ENCODE measurements at regions not wholly inside any gene's neighbourhood (a gene's known extent, or its start where the extent isn't known, plus 50 kb on each side); places are given as distances from the start of the nearest gene placed in this dataset.
"Not testable (repeated sequence)": the region's sequence is repeated elsewhere in the genome, so short reads cannot be mapped to it uniquely, and the experiment has no call there.

DNA sequence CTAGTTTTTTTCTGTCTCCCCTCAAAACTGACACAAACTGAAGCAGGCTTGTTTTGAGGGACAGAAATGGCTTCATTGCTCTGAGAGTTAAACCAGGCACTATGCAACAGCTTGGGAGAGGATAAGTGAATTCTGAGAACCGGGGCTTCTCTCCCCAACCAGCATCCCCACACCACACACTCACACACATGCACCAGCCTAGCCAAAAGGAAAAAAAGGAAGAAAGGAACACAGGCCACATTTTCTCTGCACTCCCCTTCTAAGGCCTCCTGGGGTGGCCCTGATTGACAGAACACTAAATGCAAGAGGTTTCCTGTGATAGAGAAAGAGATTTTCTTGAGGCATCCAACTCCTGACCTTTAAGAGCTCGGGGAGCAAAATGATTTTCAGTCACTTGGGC lies 177.5 kb downstream of the TLE3 start:
- Histone ChIP-seq H3K4me1 (ENCODE audit: control insufficient read depth in 3 of 3, insufficient read depth in 2 of 3, low read depth in 1 of 3, low read length in 2 of 3) (no peaks in the 10 kb centered on the region), H3K27ac (ENCODE audit: low read depth in 1 of 3, low read length in 2 of 3) (no peak overlapping the region), H3K4me3 (ENCODE audit: low read depth in 1 of 3, low read length in 3 of 3) (no peak overlapping the region), H3K27me3 (ENCODE audit: control insufficient read depth in 3 of 3, insufficient read depth in 3 of 3, low read length in 3 of 3) (peaks cover 0 to 3% (median 0%) of the 10 kb centered on the region in 3 donors), H3K36me3 (ENCODE audit: control insufficient read depth in 3 of 3, insufficient read depth in 2 of 3, low read depth in 1 of 3, low read length in 3 of 3) (no peaks in the 10 kb centered on the region), H3K9me3 (ENCODE audit: control insufficient read depth in 2 of 2, insufficient read depth in 1 of 2, low read depth in 1 of 2, low read length in 1 of 2) (peaks cover 0 to 8% of the 10 kb centered on the region in 2 donors)
- whole genome bisulfite sequencing, 3 donors, result 63 to 74% (median 72%) methylated on average over 2 of the region's 2 CpGs
- DNase-seq (no peak), FAIRE-seq (no peak)

DNA sequence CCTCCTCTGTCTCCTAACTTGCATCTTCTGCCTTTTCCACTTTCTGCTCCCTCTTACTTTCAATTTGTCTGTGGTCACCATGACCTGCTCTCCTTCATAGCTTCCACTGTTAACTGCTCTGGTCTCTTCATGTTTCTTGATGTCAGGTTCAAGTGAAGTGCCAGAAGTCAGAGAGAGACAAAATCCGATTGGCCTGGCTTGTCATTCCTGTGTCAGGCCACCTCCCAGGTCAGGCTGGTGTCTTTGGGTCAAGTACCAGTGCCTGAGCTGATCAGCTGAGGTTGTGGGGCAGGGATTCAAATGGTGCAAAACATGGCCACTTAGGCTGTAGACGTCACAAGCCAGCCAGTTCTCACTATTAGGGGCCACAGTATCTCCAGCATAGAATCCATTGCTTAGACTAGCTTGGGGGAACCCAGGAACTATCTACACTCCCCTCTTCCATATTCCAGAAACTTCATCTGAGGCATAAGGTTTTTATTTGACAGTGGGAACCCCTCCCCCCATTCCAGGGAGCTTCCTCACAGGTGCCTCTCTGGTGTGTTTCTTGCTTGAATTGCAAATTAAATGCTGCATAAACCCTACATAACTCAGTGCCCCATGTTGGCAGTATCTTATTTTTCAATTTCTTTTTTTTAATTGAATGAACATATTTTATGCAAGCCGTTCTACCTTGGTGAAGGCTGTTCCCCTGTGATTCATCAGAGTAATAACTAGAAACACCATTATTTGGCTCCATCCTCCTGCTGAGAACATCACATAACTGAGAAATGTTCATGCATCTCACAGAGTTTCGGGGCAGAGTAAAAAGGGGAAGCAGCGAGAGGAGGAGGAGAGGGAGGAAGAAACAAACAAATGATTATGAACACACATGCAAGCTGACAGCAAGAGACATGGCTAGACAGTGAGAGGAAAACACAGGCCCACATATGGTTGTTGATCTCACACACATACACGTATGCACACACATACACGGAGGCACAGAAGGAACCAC lies 175.8 kb downstream of the TLE3 start:
- no peaks in the 10 kb centered on the region for H3K4me1 ChIP-seq (ENCODE audit: control insufficient read depth in 3 of 3, insufficient read depth in 2 of 3, low read depth in 1 of 3, low read length in 2 of 3)
- H3K36me3 ChIP-seq (ENCODE audit: control insufficient read depth in 3 of 3, insufficient read depth in 2 of 3, low read depth in 1 of 3, low read length in 3 of 3), result no peaks in the 10 kb centered on the region
- no peak overlapping the region for H3K27ac ChIP-seq (ENCODE audit: low read depth in 1 of 3, low read length in 2 of 3)
- DNase-seq (no peak), FAIRE-seq (no peak)
- 78 to 85% (median 84%) methylated on average over 7 of the region's 7 CpGs for WGBS, 3 donors
- H3K9me3 ChIP-seq (ENCODE audit: control insufficient read depth in 2 of 2, insufficient read depth in 1 of 2, low read depth in 1 of 2, low read length in 1 of 2), result peaks cover 0 to 16% of the 10 kb centered on the region in 2 donors
- H3K27me3 ChIP-seq (ENCODE audit: control insufficient read depth in 3 of 3, insufficient read depth in 3 of 3, low read length in 3 of 3), result peaks cover 0 to 3% (median 0%) of the 10 kb centered on the region in 3 donors
- H3K4me3 ChIP-seq (ENCODE audit: low read depth in 1 of 3, low read length in 3 of 3), result no peak overlapping the region

DNA sequence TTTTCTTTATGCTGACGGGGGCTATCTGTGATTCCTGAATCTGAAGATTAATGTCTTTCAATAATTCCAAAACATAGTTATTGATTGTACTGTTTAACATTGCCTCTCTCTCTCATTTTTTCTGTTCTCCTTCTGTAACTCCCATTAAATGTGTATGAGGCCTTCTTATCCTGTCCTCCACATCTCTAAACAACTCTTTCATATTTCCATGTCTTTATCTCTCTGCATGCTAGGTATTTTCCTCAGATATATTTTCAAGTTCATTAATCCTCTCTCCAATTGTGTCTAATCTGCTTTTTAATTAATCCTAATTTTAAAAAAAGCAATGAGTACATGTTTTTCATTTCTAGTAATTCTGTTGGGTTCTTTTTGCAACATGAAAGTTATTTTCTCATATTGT lies 173.2 kb downstream of the TLE3 start:
- Histone ChIP-seq H3K27ac (ENCODE audit: low read depth in 1 of 3, low read length in 2 of 3) (no peak overlapping the region), H3K4me3 (ENCODE audit: low read depth in 1 of 3, low read length in 3 of 3) (no peak overlapping the region), H3K4me1 (ENCODE audit: control insufficient read depth in 3 of 3, insufficient read depth in 2 of 3, low read depth in 1 of 3, low read length in 2 of 3) (no peaks in the 10 kb centered on the region), H3K27me3 (ENCODE audit: control insufficient read depth in 3 of 3, insufficient read depth in 3 of 3, low read length in 3 of 3) (peaks cover 0 to 3% (median 0%) of the 10 kb centered on the region in 3 donors), H3K36me3 (ENCODE audit: control insufficient read depth in 3 of 3, insufficient read depth in 2 of 3, low read depth in 1 of 3, low read length in 3 of 3) (no peaks in the 10 kb centered on the region), H3K9me3 (ENCODE audit: control insufficient read depth in 2 of 2, insufficient read depth in 1 of 2, low read depth in 1 of 2, low read length in 1 of 2) (peaks cover 0 to 24% of the 10 kb centered on the region in 2 donors)
- WGBS, 3 donors, result 87 to 95% (median 88%) methylated on average over 1 of the region's 1 CpG
- FAIRE-seq, result no peak
- no peak for DNase-seq

DNA sequence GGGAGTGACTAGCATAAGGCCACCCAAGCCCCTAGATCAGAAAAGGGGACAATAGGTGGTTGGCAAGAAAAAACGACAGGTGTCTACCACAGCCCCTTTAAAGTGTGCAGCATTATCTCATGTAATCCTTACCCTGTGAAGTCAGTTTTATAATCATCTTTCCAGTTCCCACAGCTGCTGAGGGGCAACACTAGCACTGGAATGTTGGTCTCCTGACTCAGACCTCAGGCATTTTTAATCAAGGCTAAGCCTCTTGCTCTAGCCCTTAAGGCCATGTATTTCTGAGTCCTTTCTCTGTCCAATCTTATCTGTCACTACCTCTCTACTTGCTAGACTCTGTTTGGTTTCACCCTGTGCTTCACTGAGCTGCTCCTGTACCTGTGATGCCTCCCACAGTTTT lies 171.7 kb downstream of the TLE3 start:
- DNase-seq (no peak), FAIRE-seq (no peak)
- Histone ChIP-seq H3K27me3 (ENCODE audit: control insufficient read depth in 3 of 3, insufficient read depth in 3 of 3, low read length in 3 of 3) (peaks cover 0 to 4% (median 3%) of the 10 kb centered on the region in 3 donors), H3K36me3 (ENCODE audit: control insufficient read depth in 3 of 3, insufficient read depth in 2 of 3, low read depth in 1 of 3, low read length in 3 of 3) (no peaks in the 10 kb centered on the region), H3K4me3 (ENCODE audit: low read depth in 1 of 3, low read length in 3 of 3) (no peak overlapping the region), H3K27ac (ENCODE audit: low read depth in 1 of 3, low read length in 2 of 3) (no peak overlapping the region), H3K9me3 (ENCODE audit: control insufficient read depth in 2 of 2, insufficient read depth in 1 of 2, low read depth in 1 of 2, low read length in 1 of 2) (peaks cover 0 to 31% of the 10 kb centered on the region in 2 donors), H3K4me1 (ENCODE audit: control insufficient read depth in 3 of 3, insufficient read depth in 2 of 3, low read depth in 1 of 3, low read length in 2 of 3) (no peaks in the 10 kb centered on the region)
- 83 to 89% (median 86%) methylated on average over 1 of the region's 1 CpG for WGBS, 3 donors

DNA sequence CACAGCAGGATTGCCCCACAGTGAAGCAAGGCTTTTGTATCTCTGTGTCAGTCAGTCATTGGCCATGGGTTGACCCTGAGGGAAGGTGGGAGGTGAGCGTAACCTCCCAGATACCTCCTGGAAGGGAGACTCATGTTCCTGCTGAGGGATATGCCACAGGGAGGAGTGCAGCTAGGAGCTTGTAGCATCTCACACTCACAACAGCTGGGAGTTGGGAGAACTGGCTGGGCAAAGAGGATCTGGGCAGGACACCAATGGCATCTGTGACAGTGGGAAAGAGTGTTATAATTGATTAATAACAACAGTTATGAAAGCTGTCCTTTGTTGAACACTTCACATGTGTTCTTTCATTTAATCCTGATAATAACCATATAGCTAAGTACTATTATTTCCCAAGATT lies 171.0 kb downstream of the TLE3 start:
- 98 to 100% (median 100%) methylated on average over 1 of the region's 1 CpG for WGBS, 3 donors
- Histone ChIP-seq H3K4me3 (ENCODE audit: low read depth in 1 of 3, low read length in 3 of 3) (no peak overlapping the region), H3K9me3 (ENCODE audit: control insufficient read depth in 2 of 2, insufficient read depth in 1 of 2, low read depth in 1 of 2, low read length in 1 of 2) (peaks cover 0 to 31% of the 10 kb centered on the region in 2 donors), H3K36me3 (ENCODE audit: control insufficient read depth in 3 of 3, insufficient read depth in 2 of 3, low read depth in 1 of 3, low read length in 3 of 3) (no peaks in the 10 kb centered on the region), H3K4me1 (ENCODE audit: control insufficient read depth in 3 of 3, insufficient read depth in 2 of 3, low read depth in 1 of 3, low read length in 2 of 3) (no peaks in the 10 kb centered on the region), H3K27me3 (ENCODE audit: control insufficient read depth in 3 of 3, insufficient read depth in 3 of 3, low read length in 3 of 3) (peaks cover 0 to 4% (median under 1%) of the 10 kb centered on the region in 3 donors), H3K27ac (ENCODE audit: low read depth in 1 of 3, low read length in 2 of 3) (no peak overlapping the region)
- FAIRE-seq (no peak), DNase-seq (no peak)

DNA sequence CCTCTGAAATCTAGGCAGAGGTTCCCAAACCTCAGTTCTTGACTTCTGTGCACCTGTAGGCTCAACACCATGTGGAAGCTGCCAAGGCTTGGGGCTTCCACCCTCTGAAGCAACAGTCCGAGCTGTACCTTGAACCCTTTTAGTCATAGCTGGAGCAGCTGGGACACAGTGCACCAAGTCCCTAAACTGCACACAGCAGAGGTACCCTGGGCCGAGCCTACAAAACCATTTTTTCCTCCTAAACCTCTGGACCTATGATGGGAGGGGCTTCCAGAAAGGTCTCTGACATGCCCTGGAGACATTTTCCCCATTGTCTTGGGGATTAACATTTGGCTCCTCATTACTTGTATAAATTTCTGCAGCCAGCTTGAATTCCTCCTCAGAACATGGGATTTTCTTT lies 168.8 kb downstream of the TLE3 start:
- FAIRE-seq, result not testable (repeated sequence)
- 81 to 86% (median 82%) methylated on average over 2 of the region's 2 CpGs for WGBS, 3 donors

DNA sequence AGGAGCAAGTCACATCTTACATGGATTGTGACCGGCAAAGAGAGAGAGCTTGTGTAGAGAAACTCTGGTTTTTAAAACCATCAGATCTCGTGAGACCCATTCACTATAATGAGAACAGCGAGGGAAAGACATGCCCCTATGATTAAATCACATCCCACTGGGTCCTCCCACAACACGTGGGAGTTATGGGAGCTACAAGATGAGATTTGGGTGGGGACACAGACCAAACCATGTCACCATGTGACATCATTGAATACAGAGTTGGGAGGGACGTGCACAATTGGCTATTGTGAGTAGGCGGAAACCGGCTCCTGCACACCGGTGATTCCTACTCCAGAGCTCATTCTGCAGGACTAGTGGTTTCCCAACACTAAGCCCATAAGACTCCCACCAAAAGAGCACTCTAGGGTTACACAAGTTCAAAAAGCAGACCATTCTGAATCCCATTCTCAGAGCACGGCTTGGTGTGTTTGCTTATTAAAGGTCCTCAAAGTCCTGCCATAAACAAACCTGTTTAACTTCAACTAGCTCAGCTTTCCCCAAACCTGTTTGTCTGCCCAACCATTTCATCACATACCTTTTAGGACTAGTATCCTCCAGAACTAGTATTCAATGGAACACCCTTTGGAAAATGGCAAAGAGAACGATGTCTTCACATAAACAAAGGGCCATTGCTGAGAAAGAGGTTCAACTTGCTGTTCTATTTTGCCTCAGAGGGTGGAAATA lies 167.6 kb downstream of the TLE3 start:
- H3K9me3 ChIP-seq (ENCODE audit: control insufficient read depth in 2 of 2, insufficient read depth in 1 of 2, low read depth in 1 of 2, low read length in 1 of 2), result peaks cover 0 to 35% of the 10 kb centered on the region in 2 donors
- FAIRE-seq (no peak), DNase-seq (no peak)
- no peak overlapping the region for H3K27ac ChIP-seq (ENCODE audit: low read depth in 1 of 3, low read length in 2 of 3)
- H3K4me1 ChIP-seq (ENCODE audit: control insufficient read depth in 3 of 3, insufficient read depth in 2 of 3, low read depth in 1 of 3, low read length in 2 of 3), result no peaks in the 10 kb centered on the region
- H3K4me3 ChIP-seq (ENCODE audit: low read depth in 1 of 3, low read length in 3 of 3), result no peak overlapping the region
- WGBS, 3 donors, result 88 to 90% (median 90%) methylated on average over 10 of the region's 10 CpGs
- peaks cover 0 to 13% (median 7%) of the 10 kb centered on the region in 3 donors for H3K27me3 ChIP-seq (ENCODE audit: control insufficient read depth in 3 of 3, insufficient read depth in 3 of 3, low read length in 3 of 3)
- no peaks in the 10 kb centered on the region for H3K36me3 ChIP-seq (ENCODE audit: control insufficient read depth in 3 of 3, insufficient read depth in 2 of 3, low read depth in 1 of 3, low read length in 3 of 3)

More for the DNA sequence above, 168.8 kb downstream of the TLE3 start:
- not testable (repeated sequence) for H3K36me3 ChIP-seq (ENCODE audit: control insufficient read depth in 3 of 3, insufficient read depth in 2 of 3, low read depth in 1 of 3, low read length in 3 of 3); H3K27ac ChIP-seq (ENCODE audit: low read depth in 1 of 3, low read length in 2 of 3); H3K4me3 ChIP-seq (ENCODE audit: low read depth in 1 of 3, low read length in 3 of 3); H3K4me1 ChIP-seq (ENCODE audit: control insufficient read depth in 3 of 3, insufficient read depth in 2 of 3, low read depth in 1 of 3, low read length in 2 of 3); DNase-seq
- peaks cover 0 to 11% (median 3%) of the 10 kb centered on the region in 3 donors for H3K27me3 ChIP-seq (ENCODE audit: control insufficient read depth in 3 of 3, insufficient read depth in 3 of 3, low read length in 3 of 3)
- H3K9me3 ChIP-seq (ENCODE audit: control insufficient read depth in 2 of 2, insufficient read depth in 1 of 2, low read depth in 1 of 2, low read length in 1 of 2), result peaks cover 0 to 28% of the 10 kb centered on the region in 2 donors

DNA sequence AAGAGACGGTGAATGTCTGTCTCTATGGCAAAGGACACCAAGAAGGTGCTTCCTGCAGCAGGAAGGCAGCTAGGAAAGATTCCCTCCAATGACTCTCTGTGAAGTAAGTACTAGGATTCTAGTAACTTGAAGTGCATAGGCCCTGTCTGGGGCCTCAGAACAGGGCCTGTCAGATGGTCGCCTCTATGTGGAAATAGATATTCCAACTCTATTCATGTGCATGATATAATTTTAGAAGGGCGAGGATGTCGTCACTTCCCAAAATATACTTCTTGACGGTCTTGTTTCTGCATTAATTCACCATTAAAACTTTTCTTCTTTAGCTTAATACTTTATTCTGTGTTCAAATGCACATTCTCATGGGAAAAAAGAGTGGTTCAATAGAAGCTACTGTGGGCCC lies 167.0 kb downstream of the TLE3 start:
- Histone ChIP-seq H3K36me3 (ENCODE audit: control insufficient read depth in 3 of 3, insufficient read depth in 2 of 3, low read depth in 1 of 3, low read length in 3 of 3) (no peaks in the 10 kb centered on the region), H3K4me1 (ENCODE audit: control insufficient read depth in 3 of 3, insufficient read depth in 2 of 3, low read depth in 1 of 3, low read length in 2 of 3) (no peaks in the 10 kb centered on the region), H3K4me3 (ENCODE audit: low read depth in 1 of 3, low read length in 3 of 3) (no peak overlapping the region), H3K27me3 (ENCODE audit: control insufficient read depth in 3 of 3, insufficient read depth in 3 of 3, low read length in 3 of 3) (peaks cover 0 to 13% (median 7%) of the 10 kb centered on the region in 3 donors), H3K9me3 (ENCODE audit: control insufficient read depth in 2 of 2, insufficient read depth in 1 of 2, low read depth in 1 of 2, low read length in 1 of 2) (peaks cover 0 to 33% of the 10 kb centered on the region in 2 donors), H3K27ac (ENCODE audit: low read depth in 1 of 3, low read length in 2 of 3) (no peak overlapping the region)
- 90 to 92% (median 92%) methylated on average over 5 of the region's 5 CpGs for WGBS, 3 donors
- no peak for DNase-seq
- no peak for FAIRE-seq

Measured in small intestine (tissue), 7 donors.